Endothelial cell (in vitro differentiated cells): ENCODE measurements at regions not wholly inside any gene's neighbourhood (a gene's known extent, or its start where the extent isn't known, plus 50 kb on each side); places are given as distances from the start of the nearest gene placed in this dataset.

Experiments used
- DNase-seq: peaks from one replicate; pipeline ENCODE4 v3.0.0; 2021; ENCODE audit warnings: low spot score
- H3K27ac Mint-ChIP-seq: one replicate; pipeline ENCODE4 v1.8.0; 2021; ENCODE audit warnings: mixed read lengths, inconsistent platforms; ENCODE audit not compliant: unreplicated experiment
- H3K27me3 Mint-ChIP-seq: one replicate; pipeline ENCODE4 v1.8.0; 2021; ENCODE audit warnings: mild to moderate bottlenecking, moderate library complexity, mixed read lengths, inconsistent platforms; ENCODE audit not compliant: unreplicated experiment
- H3K36me3 Mint-ChIP-seq: one replicate; pipeline ENCODE4 v1.8.0; 2021; ENCODE audit warnings: mild to moderate bottlenecking, low read depth, mixed read lengths, inconsistent platforms; ENCODE audit not compliant: unreplicated experiment
- H3K4me1 Mint-ChIP-seq: one replicate; pipeline ENCODE4 v1.8.0; 2021; ENCODE audit warnings: mild to moderate bottlenecking, mixed read lengths, inconsistent platforms; ENCODE audit not compliant: unreplicated experiment
- H3K4me3 Mint-ChIP-seq: one replicate; pipeline ENCODE4 v1.8.0; 2021; ENCODE audit warnings: mild to moderate bottlenecking, mixed read lengths, inconsistent platforms; ENCODE audit not compliant: unreplicated experiment
- H3K9me3 Mint-ChIP-seq: one replicate; pipeline ENCODE4 v1.8.0; 2021; ENCODE audit warnings: mixed read lengths, inconsistent platforms; ENCODE audit not compliant: unreplicated experiment
- CTCF ChIP-seq: fragments of 200-600 bp; sonication (generic); IDR thresholded peaks from one replicate; pipeline ENCODE4 v1.5.0; 2021; ENCODE audit warnings: antibody characterized with exemption; ENCODE audit not compliant: unreplicated experiment

- no peaks in the 10 kb centered on the region for H3K9me3 Mint-ChIP-seq
- DNase-seq, result no peak
- H3K27me3 Mint-ChIP-seq, result peaks cover under 1% of the 10 kb centered on the region
- no peaks in the 10 kb centered on the region for H3K4me1 Mint-ChIP-seq
- H3K4me3 Mint-ChIP-seq, result no peak overlapping the region
- no peaks in the 10 kb centered on the region for H3K36me3 Mint-ChIP-seq
- TF ChIP-seq CTCF, result no peak
- no peak overlapping the region for H3K27ac Mint-ChIP-seq
These were observed 691.0 kb upstream of the SGCG start for GRCh38 chr13:22489771-22490170.

GRCh38 chr13:22495819-22496218 lies 685.0 kb upstream of the SGCG start:
- Mint-ChIP-seq H3K27me3 (no peaks in the 10 kb centered on the region), H3K27ac (no peak overlapping the region), H3K36me3 (no peaks in the 10 kb centered on the region), H3K4me1 (peaks cover 5% of the 10 kb centered on the region), H3K9me3 (no peaks in the 10 kb centered on the region), H3K4me3 (no peak overlapping the region)
- no peak for TF ChIP-seq CTCF
- no peak for DNase-seq

- Mint-ChIP-seq H3K4me1 (peaks cover 5% of the 10 kb centered on the region), H3K36me3 (no peaks in the 10 kb centered on the region), H3K4me3 (no peak overlapping the region), H3K27me3 (no peaks in the 10 kb centered on the region), H3K9me3 (no peaks in the 10 kb centered on the region), H3K27ac (no peak overlapping the region)
- DNase-seq, result no peak
- no peak for TF ChIP-seq CTCF
These were observed 683.8 kb upstream of the SGCG start for GRCh38 chr13:22496803-22497508.

GRCh38 chr13:22497991-22498780 lies 682.6 kb upstream of the SGCG start:
- Mint-ChIP-seq H3K27ac (no peak overlapping the region), H3K36me3 (no peaks in the 10 kb centered on the region), H3K9me3 (no peaks in the 10 kb centered on the region), H3K4me1 (peaks cover 5% of the 10 kb centered on the region), H3K4me3 (no peak overlapping the region), H3K27me3 (no peaks in the 10 kb centered on the region)
- no peak for TF ChIP-seq CTCF
- no peak for DNase-seq

GRCh38 chr13:22499919-22500318 lies 680.9 kb upstream of the SGCG start:
- no peaks in the 10 kb centered on the region for H3K36me3 Mint-ChIP-seq

More at GRCh38 chr13:22499919-22500318, 680.9 kb upstream of the SGCG start:
- no peak overlapping the region for H3K27ac Mint-ChIP-seq
- H3K4me1 Mint-ChIP-seq, result peaks cover 5% of the 10 kb centered on the region
- DNase-seq, result no peak
- no peak for TF ChIP-seq CTCF
- no peaks in the 10 kb centered on the region for H3K27me3 Mint-ChIP-seq
- no peak overlapping the region for H3K4me3 Mint-ChIP-seq
- no peaks in the 10 kb centered on the region for H3K9me3 Mint-ChIP-seq
